ENCODE measurements at regions not wholly inside any gene's neighbourhood (a gene's known extent, or its start where the extent isn't known, plus 50 kb on each side); places are given as distances from the start of the nearest gene placed in this dataset.

GRCh38 chr7:142537760-142538159, 211.5 kb upstream of the PRSS1 start:
- Mint-ChIP-seq H3K27ac (no peak overlapping the region), H3K27me3 (ENCODE audit: insufficient read depth) (no peaks in the 10 kb centered on the region), H3K9me3 (no peaks in the 10 kb centered on the region), H3K4me3 (no peak overlapping the region), H3K4me1 (ENCODE audit: low read depth) (peaks cover 69% of the 10 kb centered on the region), H3K36me3 (ENCODE audit: low read depth) (no peaks in the 10 kb centered on the region)
- DNase-seq, result no peak
- TF ChIP-seq, protein P1, sequence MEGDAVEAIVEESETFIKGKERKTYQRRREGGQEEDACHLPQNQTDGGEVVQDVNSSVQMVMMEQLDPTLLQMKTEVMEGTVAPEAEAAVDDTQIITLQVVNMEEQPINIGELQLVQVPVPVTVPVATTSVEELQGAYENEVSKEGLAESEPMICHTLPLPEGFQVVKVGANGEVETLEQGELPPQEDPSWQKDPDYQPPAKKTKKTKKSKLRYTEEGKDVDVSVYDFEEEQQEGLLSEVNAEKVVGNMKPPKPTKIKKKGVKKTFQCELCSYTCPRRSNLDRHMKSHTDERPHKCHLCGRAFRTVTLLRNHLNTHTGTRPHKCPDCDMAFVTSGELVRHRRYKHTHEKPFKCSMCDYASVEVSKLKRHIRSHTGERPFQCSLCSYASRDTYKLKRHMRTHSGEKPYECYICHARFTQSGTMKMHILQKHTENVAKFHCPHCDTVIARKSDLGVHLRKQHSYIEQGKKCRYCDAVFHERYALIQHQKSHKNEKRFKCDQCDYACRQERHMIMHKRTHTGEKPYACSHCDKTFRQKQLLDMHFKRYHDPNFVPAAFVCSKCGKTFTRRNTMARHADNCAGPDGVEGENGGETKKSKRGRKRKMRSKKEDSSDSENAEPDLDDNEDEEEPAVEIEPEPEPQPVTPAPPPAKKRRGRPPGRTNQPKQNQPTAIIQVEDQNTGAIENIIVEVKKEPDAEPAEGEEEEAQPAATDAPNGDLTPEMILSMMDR (IDR thresholded peaks at IDR 0.05), result no peak

DNA sequence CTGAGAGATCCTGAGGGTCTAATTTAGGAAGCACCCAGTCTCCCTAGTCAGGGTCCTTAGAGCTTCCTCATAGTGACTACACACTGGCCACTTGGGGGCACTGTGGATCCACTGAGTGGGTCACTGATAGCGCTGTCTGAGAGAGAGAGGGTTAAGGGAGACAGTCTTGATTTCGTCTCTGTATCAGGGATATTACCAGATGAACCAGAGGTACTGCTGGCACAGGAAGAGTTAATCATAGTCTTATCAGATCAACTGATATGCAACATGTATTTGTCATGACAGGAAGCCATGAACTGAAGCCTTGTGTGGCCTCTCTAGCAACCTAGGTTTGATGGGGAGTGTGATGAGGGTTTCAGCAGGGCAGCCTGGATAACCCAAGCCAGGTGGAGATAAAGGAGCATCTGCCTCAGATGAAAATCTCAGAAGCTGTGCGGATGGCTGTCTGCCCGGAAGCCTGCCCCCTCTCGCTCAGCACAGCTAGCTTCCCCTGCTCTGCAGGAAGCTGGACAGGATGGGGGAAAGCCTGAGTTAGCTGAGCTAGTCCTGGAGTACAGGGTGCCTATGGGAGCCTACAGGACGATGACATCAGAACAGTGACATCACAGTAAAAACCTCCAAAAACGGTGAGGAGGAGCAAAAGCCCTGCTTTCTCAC, 214.0 kb upstream of the PRSS1 start:
- H3K27ac Mint-ChIP-seq, result peak overlapping the region; percentile 81
- TF ChIP-seq, protein P1 (IDR thresholded peaks at IDR 0.05), result peak; percentile 95
- no peaks in the 10 kb centered on the region for H3K9me3 Mint-ChIP-seq
- H3K4me1 Mint-ChIP-seq (ENCODE audit: low read depth), result peaks cover 50% of the 10 kb centered on the region
- H3K4me3 Mint-ChIP-seq, result peak overlapping the region; percentile 71
- H3K27me3 Mint-ChIP-seq (ENCODE audit: insufficient read depth), result no peaks in the 10 kb centered on the region
- DNase-seq, result peak; percentile 90
- no peaks in the 10 kb centered on the region for H3K36me3 Mint-ChIP-seq (ENCODE audit: low read depth)

GRCh38 chr7:142534726-142535122, 214.5 kb upstream of the PRSS1 start:
- Mint-ChIP-seq H3K36me3 (ENCODE audit: low read depth) (no peaks in the 10 kb centered on the region), H3K4me1 (ENCODE audit: low read depth) (peaks cover 45% of the 10 kb centered on the region), H3K27me3 (ENCODE audit: insufficient read depth) (no peaks in the 10 kb centered on the region), H3K4me3 (no peak overlapping the region; the same call in 1 of the 2 replicates), H3K9me3 (no peaks in the 10 kb centered on the region), H3K27ac (peak overlapping the region; percentile 81)
- DNase-seq, result no peak
- TF ChIP-seq, protein P1 (IDR thresholded peaks at IDR 0.05), result no peak

DNA sequence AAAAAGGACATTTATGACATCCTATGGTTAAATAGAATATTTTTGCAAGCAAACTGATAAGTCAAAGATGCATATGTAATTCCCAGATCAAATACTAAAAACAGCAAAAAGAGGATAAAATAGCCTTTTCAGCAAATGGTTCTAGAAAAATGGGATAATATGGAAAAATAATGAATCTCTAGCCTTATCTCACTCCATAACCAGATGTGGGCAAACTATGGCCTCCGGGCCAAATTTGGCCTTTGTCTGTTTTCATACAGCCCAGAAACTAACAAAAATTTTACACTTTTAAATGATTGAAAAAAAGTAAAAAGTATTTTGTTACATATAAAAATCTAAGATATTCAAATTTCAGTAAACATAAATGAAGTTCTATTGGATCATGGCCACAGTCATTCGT, 215.4 kb upstream of the PRSS1 start:
- H3K4me3 Mint-ChIP-seq, result no peak overlapping the region
- H3K27ac Mint-ChIP-seq, result no peak overlapping the region
- H3K27me3 Mint-ChIP-seq (ENCODE audit: insufficient read depth), result no peaks in the 10 kb centered on the region
- H3K4me1 Mint-ChIP-seq (ENCODE audit: low read depth), result peaks cover 37% of the 10 kb centered on the region
- TF ChIP-seq, protein P1 (IDR thresholded peaks at IDR 0.05), result no peak
- H3K9me3 Mint-ChIP-seq, result no peaks in the 10 kb centered on the region
- H3K36me3 Mint-ChIP-seq (ENCODE audit: low read depth), result no peaks in the 10 kb centered on the region
- DNase-seq, result no peak

- Mint-ChIP-seq H3K9me3 (no peaks in the 10 kb centered on the region), H3K27me3 (ENCODE audit: insufficient read depth) (peaks cover 11% of the 10 kb centered on the region), H3K36me3 (ENCODE audit: low read depth) (no peaks in the 10 kb centered on the region), H3K4me3 (no peak overlapping the region), H3K4me1 (ENCODE audit: low read depth) (no peaks in the 10 kb centered on the region), H3K27ac (no peak overlapping the region)
- DNase-seq, result no peak
- TF ChIP-seq, protein P1 (IDR thresholded peaks at IDR 0.05), result no peak
Measured at GRCh38 chr7:142529591-142529990, 219.7 kb upstream of the PRSS1 start.
